Heart left ventricle (tissue), 13 donors: ENCODE measurements at regions not wholly inside any gene's neighbourhood (a gene's known extent, or its start where the extent isn't known, plus 50 kb on each side); places are given as distances from the start of the nearest gene placed in this dataset.

Experiments used
- POLR2A ChIP-seq, 2 donors: fragments of 450-650 bp; IDR thresholded peaks; one replicate each; pipeline ENCODE4 v1.6.1; 2017; ENCODE audit warnings: antibody characterized with exemption in 2 of 2, mild to moderate bottlenecking in 2 of 2, moderate library complexity in 2 of 2
- TF ChIP-seq, protein P1 (sequence below), 12 donors: fragments of 200-600 bp; sonication (generic) in 4 of 12; IDR thresholded peaks; one replicate each; pipeline versions ENCODE4 v1.5.0 to v1.8.0; 2018 to 2022; ENCODE audit warnings: antibody characterized with exemption in 12 of 12, mild to moderate bottlenecking in 5 of 12
- donor health status: ischemic (EF 13 %, LVEDD 7.1; RV severe dilation, severe dysfunction).
- donor health status: DM: no; HTN: yes; CAD: no.
- donor health status: DM: no; HTN: no; CAD: no.
- donor health status: ischemic (EF 25% LVEDD 6.9; RV normal size, moderate dysfunction).
- donor health status: ischemic (EF 25% LVEDD 5.7; RV mildly dilated, moderate dysfunction).
- donor health status: ischemic (EF 35%, LVEDD 5.7; RV mildly dilated, moderate dysfunction).
- donor health status: nonischemic (EF 11% LVEDD 7.7; RV severe dilation, severe dysfunction).
- donor health status: DM: yes; HTN: yes; CAD: no.
- donor health status: PGD.
- donor health status: ischemic (EF 29% LVEDD 5.4; RV normal size, mild dysfunction).
- donor health status: nonischemic (EF 23%, LVEDD 6.1; RV moderate dilation, normal function).

DNA sequence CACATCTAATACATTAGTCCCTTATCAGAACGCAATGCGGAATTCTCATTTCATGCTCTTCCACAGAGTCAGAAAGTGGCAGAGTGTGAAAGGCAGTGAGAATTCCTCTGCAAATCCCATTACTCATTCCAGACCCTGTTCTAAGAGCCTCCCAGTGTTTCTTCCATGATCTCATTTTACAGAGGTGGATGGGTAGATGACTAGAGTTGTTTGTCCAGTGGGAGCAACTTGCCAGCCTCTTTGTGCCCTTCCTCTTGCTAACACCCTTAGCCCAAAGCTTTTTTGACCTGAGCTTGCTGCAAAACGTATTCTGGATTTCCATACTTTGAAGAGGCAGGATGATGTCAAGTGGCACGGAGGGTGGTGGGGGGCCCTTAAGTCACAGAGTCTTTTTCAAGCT, 467.7 kb upstream of the RGPD4 start:
- TF ChIP-seq POLR2A (IDR thresholded peaks at IDR 0.05) = no peak
- TF ChIP-seq, protein P1, sequence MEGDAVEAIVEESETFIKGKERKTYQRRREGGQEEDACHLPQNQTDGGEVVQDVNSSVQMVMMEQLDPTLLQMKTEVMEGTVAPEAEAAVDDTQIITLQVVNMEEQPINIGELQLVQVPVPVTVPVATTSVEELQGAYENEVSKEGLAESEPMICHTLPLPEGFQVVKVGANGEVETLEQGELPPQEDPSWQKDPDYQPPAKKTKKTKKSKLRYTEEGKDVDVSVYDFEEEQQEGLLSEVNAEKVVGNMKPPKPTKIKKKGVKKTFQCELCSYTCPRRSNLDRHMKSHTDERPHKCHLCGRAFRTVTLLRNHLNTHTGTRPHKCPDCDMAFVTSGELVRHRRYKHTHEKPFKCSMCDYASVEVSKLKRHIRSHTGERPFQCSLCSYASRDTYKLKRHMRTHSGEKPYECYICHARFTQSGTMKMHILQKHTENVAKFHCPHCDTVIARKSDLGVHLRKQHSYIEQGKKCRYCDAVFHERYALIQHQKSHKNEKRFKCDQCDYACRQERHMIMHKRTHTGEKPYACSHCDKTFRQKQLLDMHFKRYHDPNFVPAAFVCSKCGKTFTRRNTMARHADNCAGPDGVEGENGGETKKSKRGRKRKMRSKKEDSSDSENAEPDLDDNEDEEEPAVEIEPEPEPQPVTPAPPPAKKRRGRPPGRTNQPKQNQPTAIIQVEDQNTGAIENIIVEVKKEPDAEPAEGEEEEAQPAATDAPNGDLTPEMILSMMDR (IDR thresholded peaks at IDR 0.05) = no peak
